NCI-H460 (cell line): ENCODE measurements at regions not wholly inside any gene's neighbourhood (a gene's known extent, or its start where the extent isn't known, plus 50 kb on each side); places are given as distances from the start of the nearest gene placed in this dataset.
"Not testable (repeated sequence)": the region's sequence is repeated elsewhere in the genome, so short reads cannot be mapped to it uniquely, and the experiment has no call there.

Experiments used
- DNase-seq: peaks from one replicate; pipeline ENCODE4 v3.0.0-alpha.2; 2016; ENCODE audit warnings: low read depth; ENCODE audit errors: extremely low read depth

DNA sequence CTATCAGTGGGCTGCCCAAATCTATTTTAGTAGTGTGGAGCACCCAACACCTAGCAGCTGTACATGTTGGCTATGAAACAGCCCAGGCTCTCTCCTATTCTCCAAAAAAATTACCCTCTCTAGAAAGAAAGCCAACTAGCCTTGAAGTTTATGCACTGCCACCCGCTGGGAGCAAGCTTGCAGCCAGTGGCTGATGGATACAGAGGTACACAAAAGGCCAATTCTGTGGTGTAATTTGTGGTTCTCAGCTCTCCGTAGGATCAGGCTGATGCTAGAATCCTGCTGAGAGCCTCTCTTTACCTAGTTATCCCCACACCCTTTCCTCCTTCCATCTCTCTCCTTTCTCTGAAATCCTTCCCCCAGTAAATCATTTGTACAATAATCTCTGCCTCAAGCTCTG lies 1120.7 kb downstream of the DIAPH3 start:
- DNase-seq: no peak

DNA sequence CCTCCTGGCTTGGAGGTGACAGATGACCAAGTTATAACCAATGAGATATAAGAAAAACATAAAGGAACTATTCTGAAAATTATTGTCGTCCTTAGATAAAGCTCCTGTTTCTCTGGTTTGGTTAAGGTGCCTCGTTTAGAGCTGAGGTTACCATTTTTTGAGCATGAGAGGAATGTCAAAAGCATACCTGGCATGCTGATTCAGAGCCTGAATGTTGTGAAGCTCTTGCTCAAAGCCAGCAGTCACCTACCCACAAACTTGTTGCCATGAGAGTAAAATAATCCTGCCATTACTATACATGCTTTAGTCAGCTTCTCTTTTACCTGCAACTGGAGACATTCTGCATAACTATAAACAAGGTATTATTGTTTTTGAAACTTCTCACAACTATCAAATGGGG lies 1116.2 kb downstream of the DIAPH3 start:
- no peak for DNase-seq

DNA sequence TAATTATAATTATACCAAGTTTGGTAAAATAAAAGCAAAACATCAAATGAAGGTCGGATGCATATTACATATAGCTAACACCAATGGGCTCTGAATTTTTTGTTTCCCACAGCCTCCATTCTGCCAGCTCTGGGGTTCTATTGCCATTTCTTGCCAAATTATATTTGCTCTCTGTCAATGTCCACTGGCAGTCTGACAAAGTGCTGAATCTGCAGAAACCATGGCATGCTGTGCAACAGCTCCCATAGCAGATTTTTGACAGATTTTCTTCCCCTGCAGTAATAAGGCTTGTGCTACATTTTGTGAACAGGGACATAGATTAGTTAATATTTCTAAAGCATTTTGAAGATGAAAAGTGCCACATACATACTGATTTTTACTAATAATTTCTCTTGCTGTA lies 1102.1 kb downstream of the DIAPH3 start:
- no peak for DNase-seq

DNA sequence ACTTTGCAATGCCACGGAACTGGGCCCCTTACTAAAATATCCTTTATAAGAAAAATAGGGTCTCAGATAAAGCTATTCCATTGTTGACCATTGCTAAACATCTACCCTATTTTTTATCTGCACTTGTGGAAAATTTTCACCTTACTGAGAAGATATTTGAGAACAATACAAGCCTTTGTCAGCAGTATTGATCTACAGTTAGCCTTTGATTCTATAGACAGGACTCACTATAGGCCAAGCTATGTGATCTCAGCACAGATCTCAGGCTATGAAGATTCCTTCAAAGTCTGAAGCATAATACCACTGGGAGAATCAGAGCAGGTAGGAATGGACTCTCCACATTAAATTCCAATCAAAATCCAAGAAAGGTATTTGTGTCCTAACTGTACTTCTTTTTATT lies 1099.7 kb downstream of the DIAPH3 start:
- no peak for DNase-seq

DNA sequence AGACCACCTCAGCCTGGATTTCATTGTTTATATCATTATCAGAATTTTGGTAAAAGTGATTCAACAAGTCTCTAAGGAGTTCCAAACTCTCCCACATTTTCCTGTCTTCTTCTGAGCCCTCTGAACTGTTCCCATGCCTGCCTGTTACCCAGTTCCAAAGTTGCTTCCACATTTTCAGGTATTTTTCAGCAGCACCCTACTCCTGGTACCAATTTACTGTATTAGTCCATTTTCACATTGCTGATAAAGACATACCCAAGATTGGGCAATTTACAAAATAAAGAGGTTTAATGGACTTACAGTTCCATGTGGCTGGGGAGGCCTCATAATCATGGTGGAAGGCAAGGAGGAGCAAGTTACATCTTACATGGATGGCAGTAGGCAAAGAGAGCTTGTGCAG lies 1087.3 kb downstream of the DIAPH3 start:
- DNase-seq: not testable (repeated sequence)

DNA sequence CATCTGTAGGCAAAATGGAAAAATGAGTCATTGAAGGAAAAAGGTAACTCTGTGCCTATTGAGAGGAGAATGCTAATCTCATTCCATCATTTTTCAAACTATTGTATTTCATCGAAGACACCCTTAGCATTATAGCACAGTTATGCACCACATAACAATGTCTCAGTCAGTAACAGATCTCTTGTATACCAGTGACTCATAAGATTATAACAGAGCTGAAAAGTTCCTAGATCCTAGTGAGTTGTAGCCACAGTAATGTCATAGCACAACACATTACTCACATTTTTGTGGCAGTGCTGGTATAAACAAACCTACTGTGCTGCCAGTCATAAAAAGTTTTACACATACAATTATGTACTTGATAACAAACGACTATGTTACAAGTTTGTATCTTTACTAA lies 1077.6 kb downstream of the DIAPH3 start:
- DNase-seq: peak; percentile 18

DNA sequence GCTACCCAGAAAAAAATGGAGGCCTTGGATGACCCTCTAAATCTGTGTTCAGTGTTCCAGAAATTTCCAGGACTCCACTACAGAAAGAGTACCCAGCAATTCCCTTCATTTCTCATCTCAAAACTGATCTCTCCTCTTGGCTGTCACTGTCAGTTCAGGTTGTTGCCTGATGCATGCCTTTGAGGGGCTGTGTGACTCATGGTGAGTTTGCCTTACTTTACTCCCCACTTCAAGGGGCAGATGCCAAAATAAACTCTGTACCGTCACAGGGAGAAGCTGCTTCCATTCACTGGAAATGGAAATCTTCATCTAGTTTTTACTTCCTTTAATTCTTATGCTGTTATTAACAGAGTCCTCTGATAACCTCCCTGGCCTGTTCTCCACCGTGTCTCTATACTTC lies 1075.0 kb downstream of the DIAPH3 start:
- DNase-seq: no peak

DNA sequence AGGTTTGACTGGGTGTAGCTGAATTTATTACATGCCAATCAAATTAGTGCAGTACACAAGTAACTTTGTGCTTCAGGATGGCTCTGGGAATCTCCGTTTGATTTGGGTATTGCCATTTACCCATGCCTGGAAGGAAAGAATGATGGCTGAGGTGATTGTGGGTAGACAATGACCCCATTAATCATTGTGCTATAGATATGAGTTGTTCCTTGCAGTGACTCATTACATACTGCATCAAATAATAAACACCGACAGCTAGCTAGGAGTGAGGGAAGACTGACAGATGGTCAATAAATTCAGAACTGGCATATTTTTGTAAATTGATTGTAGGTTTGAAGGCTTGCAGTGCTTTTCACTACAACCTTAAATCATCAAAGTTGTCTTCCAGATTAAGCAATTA lies 1069.5 kb downstream of the DIAPH3 start:
- no peak for DNase-seq

DNA sequence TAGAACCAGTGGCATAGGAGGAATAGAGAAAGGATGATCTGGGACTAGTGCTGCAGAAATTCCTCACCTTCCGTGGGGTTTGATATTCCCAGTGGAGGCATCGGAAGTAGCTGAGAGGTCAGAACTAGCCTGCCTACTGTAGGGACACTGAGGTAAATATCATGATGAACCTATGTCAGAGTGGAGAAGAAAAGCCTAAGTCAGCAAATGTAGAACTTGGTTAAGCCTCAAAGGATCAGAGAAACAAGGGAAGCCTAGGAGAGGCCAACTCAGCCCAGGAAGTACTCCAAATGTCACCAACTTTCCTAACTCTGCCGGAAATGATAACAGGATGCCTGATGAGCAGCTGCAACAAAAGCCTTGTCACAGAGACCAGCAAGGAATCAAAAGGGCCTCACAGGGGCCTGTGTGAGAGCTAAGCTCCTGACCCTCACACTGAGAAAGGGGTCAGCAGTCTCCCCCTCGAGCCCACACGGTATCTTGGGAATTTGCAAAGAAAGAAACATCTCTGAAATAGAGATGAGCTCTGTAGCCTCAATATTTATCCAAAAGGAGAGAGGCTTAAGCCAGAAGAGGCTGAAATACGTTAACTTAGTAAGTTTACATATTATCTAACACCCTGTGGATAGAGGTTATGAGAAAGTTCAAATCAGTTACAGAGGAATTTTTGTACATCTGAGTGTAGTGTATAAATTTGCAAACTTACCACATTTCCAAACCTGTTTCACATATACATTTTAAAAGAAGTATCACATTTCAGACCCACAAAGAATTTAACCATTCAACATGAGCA lies 1064.3 kb downstream of the DIAPH3 start:
- DNase-seq: no peak

DNA sequence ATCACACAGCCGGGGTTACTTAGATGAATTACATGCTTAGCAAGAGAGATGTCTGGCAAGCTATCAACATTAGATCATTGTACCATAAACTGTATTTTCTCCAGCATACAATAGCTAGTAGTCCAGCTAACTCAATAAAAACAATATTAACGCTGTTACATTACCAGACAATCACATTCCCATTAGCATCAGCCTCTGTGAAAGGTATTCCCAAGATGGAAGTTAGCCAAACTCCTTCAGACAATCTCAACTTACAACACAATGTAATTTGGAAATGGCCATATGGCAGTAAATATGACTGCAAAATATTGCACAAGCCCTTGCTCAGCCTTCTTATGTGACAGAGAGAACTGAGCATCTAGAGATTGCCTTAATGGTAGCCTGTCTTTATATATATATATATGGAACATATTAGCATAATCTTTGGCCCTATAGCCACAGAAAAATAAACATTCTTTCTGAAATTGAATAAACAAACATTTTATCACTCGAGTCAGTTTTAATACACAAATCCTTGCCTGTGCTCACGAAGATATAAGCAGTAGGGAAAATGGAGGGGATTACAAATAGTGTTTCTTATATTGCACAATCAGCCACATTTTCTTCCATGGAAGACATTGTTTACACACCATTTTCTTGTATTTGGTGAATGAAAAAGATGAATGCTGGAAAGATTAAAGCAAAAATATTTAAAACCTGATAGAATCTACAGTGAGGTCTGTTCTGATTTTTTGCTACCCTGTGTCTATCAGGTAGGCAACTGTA lies 1060.5 kb downstream of the DIAPH3 start:
- no peak for DNase-seq

DNA sequence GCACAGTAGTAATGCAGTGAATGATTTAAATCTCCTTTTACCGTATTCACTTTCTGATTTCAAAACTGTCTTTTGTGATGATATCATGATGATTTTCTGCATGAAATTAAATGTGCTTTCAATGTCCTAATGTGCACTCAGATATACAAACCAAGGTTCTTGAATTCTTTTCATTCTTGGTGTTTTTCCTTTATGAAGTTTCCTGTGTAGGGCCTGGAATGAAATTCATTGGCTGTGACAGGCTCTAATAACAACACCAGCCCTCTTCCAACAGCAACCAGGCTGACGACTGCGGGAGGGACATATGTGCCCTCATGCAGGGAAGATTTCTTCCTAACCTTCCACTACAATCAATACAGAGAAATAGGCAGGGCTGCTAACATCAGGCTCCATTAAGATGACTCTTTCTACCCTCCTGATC lies 1052.0 kb downstream of the DIAPH3 start:
- peak; percentile 18 for DNase-seq

DNA sequence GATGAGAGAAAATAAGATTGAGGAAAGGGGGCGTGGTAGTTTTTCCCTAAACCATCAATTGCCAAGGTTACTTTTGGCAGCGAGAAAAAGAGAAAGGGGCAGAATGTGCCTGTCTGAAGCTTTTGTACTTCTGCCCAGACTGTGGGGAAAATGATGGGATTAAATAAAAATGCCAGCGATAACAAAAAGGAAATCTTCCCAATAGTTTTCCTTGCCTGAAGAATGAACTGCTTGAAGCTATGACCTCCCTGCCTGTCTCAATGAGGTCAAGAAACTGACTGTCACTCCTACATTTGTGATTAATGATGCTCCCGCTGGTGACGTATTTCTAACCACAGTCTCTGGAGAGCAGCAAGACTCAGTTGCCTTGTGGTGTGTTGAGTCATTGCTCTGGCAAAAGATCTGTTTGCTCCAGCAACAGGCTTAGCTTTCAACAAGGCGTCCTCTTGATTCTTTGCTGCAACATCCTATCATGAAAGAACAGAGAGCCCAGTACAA lies 1051.5 kb downstream of the DIAPH3 start:
- peak; percentile 82 for DNase-seq

DNA sequence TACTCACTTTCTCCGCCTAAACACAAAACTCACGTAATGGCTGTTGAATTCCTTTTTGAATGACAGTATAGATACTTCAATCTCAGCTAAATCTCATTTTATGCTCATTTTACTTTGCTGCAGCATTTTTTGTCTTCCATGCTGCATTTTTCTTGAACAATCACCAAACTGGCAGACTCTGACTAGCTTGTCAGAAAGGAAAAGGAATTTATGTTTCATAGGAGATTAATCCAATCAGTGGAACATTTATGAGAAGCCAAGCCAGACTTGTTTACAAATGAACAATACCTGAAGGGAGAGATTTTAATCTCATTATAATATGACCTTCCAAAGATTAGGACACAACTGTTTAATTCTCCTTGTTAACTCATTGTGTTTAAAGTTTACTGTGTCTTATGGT lies 1044.3 kb downstream of the DIAPH3 start:
- DNase-seq: no peak

DNA sequence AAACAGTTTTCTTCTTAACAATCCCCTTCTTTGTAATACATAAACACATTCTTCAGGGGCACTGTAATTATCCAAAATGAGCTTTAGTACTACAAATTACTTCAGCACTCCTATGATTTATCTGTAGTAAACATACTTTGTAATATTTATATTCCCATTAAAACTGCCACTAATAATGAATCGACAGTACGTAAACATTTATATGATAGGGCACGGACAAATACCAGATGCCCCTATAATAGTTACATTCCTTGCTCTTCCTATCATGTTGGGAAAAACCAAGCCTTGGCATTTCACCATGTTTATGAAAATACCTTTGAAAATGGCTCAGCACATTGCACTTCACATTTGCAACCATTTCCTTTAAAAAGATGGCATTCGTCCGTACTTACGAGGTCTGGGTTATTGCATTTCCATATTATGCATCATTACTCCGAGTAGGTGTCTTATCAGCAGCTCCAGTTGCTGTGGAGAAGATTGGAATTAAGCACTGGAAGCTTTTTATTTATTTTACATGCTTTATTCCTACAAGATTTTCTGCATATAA lies 1043.4 kb downstream of the DIAPH3 start:
- DNase-seq: no peak

DNA sequence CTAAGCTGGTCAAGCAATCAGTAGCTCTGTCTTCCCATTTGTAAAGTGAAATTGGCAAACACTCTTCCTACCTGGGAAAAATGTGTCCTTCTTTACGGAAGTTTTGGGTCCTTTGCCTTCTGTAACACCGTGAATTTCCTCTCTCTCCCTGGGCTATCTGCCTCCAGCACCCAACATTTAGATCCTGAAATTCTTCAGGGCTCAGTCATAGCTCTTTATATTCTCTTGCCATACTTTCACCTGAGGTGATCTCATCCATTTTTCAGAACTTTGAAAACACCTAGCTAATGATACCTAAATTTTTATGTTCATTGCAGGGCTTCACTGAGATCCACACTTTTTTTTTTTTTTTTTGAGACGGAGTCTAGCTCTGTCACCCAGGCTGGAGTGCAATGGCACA lies 1042.2 kb downstream of the DIAPH3 start:
- no peak for DNase-seq

DNA sequence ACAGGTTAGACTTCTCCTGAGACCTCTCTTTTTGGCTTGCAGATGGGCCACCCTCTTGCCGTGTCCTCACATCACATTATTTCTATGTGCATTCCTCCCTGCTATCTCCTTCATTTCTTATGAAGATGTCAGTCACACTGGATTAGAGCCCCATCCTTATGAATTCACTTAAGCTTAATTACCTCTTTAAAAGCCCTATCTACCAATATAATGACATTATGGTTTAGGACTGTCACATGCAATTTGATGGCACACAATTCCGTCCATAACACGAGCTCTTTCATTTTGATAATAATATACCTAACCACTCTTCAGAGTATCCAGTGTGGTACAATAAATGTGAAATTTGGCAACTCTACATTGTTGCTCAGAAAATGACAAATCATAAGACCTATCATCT lies 1037.3 kb downstream of the DIAPH3 start:
- DNase-seq: no peak

DNA sequence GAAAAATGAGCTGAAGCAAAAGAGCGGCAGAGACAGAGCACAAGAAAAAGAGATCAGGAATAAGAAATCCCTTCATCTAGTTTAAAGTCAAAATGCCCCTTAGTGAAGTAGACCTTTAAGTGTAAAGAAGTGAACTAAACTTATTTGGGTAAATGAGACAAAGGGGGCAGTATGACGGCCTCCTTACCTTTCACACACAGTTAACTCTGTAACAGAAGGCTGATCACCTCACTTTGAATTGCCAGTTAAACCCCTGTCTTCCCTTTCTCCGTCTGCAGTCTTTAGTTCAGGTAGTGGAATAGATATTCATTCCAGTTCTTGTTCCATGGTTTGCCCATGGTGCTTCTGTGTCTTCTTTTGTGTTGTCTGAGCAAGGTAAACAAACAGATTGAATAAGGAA lies 1029.8 kb downstream of the DIAPH3 start:
- no peak for DNase-seq

DNA sequence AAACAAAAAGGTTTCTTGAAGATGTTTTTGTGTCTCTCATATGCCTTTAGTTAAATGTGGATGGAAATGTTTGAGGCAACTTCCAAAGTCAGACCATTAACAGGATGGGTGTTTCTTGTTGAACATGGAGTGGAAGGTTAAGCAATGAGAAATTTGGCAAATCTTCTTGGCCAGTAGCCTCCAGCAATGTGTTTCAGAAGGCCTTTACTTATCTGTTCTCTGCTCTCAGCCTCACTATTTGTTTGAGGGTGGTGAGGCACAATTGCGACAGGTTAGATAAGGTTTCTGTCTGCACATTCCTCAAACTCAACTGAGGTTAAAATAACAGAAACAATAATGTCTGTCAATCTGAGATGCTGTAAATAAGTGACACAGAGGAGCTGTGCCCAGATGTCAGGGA lies 1019.0 kb downstream of the DIAPH3 start:
- DNase-seq: no peak

DNA sequence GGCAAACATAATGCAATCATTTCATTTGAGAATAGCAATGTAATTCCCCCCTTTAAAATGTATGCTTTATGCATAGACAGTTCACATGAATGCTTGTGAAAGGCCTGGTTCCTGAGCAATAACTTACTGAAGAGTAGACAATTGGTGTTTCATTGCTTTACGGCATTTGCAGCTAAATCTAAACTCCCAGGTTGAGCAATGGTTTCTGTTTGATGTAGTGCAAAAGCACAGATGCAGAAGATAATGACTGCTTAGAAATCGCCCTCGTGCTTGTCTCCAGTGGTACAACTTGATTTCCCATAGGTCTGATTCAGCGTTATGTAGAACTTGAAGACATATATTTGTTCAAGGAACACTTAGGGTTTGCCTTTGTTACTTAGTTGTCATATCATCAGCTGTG lies 1018.3 kb downstream of the DIAPH3 start:
- no peak for DNase-seq

DNA sequence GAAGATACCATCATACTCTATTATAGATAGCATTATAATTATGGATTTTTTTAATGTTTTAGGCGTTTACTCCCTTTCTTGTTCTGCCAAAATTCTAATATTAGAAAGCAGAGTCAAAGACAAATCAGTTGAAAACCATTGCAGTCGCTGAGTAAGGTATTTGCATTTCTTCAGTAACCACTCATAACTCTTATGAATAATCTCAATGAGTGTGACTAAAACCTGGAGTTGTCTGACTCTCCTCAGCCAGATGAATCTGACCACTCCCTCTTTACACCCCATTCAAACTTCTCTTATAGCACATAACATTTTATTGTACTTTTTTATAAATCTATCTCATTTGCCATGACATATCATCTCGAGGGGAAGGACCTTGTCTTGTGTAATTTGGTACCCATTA lies 1006.5 kb downstream of the DIAPH3 start:
- DNase-seq: no peak

DNA sequence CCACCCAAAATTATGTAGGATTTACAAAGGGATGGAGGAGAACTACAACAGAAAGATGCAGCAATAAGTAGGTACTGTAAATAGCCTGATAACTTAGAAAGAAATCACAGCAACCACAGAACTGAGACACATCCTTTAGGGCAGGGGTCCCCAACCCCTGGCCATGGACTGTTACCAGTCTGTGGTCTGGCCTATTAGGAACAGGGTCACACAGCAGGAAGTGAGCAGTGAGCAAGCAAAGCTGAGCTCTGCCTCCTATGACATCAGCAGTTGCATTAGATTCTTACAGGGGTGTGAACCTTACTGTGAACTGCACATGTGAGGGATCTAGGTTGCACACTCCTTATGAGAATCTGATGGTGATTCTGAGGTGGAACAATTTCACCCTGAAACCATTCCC lies 997.6 kb downstream of the DIAPH3 start:
- DNase-seq: no peak

DNA sequence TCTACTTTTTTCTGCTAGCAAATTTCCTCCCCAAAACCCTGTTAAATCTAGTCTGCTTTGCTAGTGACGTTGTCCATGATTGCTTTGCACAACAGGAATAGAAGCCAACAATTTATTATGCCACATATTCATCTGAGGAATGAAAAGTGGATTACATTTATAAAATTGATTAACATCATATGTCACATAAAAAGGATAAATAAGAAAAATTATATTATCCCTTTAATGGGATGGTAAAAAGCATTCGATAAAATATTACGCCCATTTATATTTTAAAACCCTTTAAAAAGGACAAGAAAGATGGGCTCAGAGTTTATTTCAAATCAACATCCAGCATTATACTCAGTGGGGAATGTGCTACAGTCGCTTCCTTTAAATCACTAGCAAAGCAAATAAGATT lies 991.7 kb downstream of the DIAPH3 start:
- DNase-seq: no peak
